Osteoblast (primary cell): ENCODE measurements at regions not wholly inside any gene's neighbourhood (a gene's known extent, or its start where the extent isn't known, plus 50 kb on each side); places are given as distances from the start of the nearest gene placed in this dataset.

Experiments
- DNase-seq: peaks from one replicate; pipeline ENCODE4 v3.0.0; 2011; ENCODE audit warnings: low spot score, mixed read lengths; ENCODE audit not compliant: insufficient read length; ENCODE audit errors: missing footprints
- H2AFZ ChIP-seq: 2 replicates; pipeline ENCODE4 v1.6.0; 2011; ENCODE audit warnings: mild to moderate bottlenecking, low read length
- H3K27ac ChIP-seq: 2 replicates; pipeline ENCODE4 v1.5.1; 2011; ENCODE audit warnings: mild to moderate bottlenecking, low read depth, low read length, moderate library complexity
- H3K27me3 ChIP-seq: 2 replicates; pipeline ENCODE4 v1.6.0; 2012; ENCODE audit warnings: mild to moderate bottlenecking, control low read depth, inconsistent platforms, low read length, moderate library complexity; ENCODE audit not compliant: insufficient read depth
- H3K36me3 ChIP-seq: 2 replicates; pipeline ENCODE4 v1.5.1; 2011; ENCODE audit warnings: mild to moderate bottlenecking, low read length, control low read depth, moderate library complexity; ENCODE audit not compliant: insufficient read depth
- H3K4me1 ChIP-seq: 2 replicates; pipeline ENCODE4 v1.5.1; 2011; ENCODE audit warnings: mild to moderate bottlenecking, low read length, control low read depth, moderate library complexity; ENCODE audit not compliant: insufficient read depth
- H3K4me2 ChIP-seq: 2 replicates; pipeline ENCODE4 v1.6.0; 2011; ENCODE audit warnings: mild to moderate bottlenecking, low read length; ENCODE audit not compliant: insufficient read depth
- H3K4me3 ChIP-seq: fragments of 200-600 bp; sonication (generic); 3 replicates; pipeline ENCODE4 v1.5.1; 2012; ENCODE audit warnings: mild to moderate bottlenecking, low read length, inconsistent platforms; ENCODE audit not compliant: insufficient read depth
- H3K79me2 ChIP-seq: 2 replicates; pipeline ENCODE4 v1.6.0; 2012; ENCODE audit warnings: mild to moderate bottlenecking, low read length, control low read depth, inconsistent platforms; ENCODE audit not compliant: insufficient read depth
- H3K9me3 ChIP-seq: 2 replicates; pipeline ENCODE4 v1.5.1; 2011; ENCODE audit warnings: low read depth, low read length, control low read depth
- H4K20me1 ChIP-seq: 2 replicates; pipeline ENCODE4 v1.6.0; 2012; ENCODE audit warnings: mild to moderate bottlenecking, low read length, control low read depth; ENCODE audit not compliant: insufficient read depth
- TF ChIP-seq, protein P1 (sequence below): IDR thresholded peaks from 2 replicates; pipeline ENCODE4 v1.5.1; 2011; ENCODE audit warnings: mild to moderate bottlenecking, low read depth, low read length, moderate library complexity; ENCODE audit errors: extremely low read depth

DNA sequence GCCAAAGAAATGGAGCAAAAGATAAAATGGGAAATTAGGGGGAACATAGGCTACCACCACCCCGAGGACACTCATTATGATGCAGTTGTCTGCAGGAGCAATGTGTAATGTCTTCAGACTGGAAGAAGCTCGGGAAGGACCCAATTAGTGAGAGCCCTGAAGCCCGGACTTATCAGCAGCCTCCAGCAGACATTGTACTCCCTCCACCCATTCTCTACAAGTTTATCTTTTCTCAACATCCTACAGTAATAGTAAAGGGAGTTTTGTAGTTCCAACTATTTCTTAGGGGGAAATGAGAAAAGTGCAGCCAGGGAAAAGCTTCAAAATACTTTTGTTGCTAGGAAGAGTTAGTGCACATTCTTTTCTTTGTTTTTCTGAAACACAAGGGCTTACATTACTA, 657.3 kb upstream of the COBL start:
- TF ChIP-seq, protein P1, sequence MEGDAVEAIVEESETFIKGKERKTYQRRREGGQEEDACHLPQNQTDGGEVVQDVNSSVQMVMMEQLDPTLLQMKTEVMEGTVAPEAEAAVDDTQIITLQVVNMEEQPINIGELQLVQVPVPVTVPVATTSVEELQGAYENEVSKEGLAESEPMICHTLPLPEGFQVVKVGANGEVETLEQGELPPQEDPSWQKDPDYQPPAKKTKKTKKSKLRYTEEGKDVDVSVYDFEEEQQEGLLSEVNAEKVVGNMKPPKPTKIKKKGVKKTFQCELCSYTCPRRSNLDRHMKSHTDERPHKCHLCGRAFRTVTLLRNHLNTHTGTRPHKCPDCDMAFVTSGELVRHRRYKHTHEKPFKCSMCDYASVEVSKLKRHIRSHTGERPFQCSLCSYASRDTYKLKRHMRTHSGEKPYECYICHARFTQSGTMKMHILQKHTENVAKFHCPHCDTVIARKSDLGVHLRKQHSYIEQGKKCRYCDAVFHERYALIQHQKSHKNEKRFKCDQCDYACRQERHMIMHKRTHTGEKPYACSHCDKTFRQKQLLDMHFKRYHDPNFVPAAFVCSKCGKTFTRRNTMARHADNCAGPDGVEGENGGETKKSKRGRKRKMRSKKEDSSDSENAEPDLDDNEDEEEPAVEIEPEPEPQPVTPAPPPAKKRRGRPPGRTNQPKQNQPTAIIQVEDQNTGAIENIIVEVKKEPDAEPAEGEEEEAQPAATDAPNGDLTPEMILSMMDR = no peak
- Histone ChIP-seq H2AFZ (no peak overlapping the region), H3K4me3 (no peak overlapping the region), H3K27ac (no peak overlapping the region), H3K4me1 (no peaks in the 10 kb centered on the region), H3K79me2 (no peaks in the 10 kb centered on the region), H3K36me3 (no peaks in the 10 kb centered on the region), H3K9me3 (no peaks in the 10 kb centered on the region), H3K4me2 (no peak overlapping the region), H3K27me3 (no peaks in the 10 kb centered on the region), H4K20me1 (no peaks in the 10 kb centered on the region)
- DNase-seq = no peak

DNA sequence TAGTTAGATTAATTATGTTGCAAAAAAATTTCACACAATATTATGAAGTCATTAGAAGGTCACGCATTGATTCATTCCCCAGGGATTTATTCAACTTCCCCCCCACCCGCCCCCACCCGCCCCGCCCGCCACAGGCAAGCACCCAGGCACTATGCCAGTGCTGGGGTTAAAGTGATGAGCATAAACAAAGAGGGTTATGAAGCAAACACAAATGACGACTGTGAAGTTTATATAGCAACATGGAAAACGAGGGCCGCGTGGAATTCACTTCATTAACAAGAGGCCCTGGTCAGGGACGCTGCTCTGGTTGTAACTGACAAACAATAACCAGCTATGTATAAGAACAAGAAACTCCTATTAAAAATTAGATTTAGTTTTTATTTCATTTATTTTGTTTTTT, 656.5 kb upstream of the COBL start:
- H3K36me3 ChIP-seq = no peaks in the 10 kb centered on the region
- TF ChIP-seq, protein P1 = no peak
- DNase-seq = no peak
- no peaks in the 10 kb centered on the region for H3K4me1 ChIP-seq
- H3K9me3 ChIP-seq = no peaks in the 10 kb centered on the region
- H2AFZ ChIP-seq = no peak overlapping the region
- H3K4me2 ChIP-seq = no peak overlapping the region
- H3K79me2 ChIP-seq = no peaks in the 10 kb centered on the region
- H4K20me1 ChIP-seq = no peaks in the 10 kb centered on the region
- no peak overlapping the region for H3K4me3 ChIP-seq
- no peak overlapping the region for H3K27ac ChIP-seq
- no peaks in the 10 kb centered on the region for H3K27me3 ChIP-seq

DNA sequence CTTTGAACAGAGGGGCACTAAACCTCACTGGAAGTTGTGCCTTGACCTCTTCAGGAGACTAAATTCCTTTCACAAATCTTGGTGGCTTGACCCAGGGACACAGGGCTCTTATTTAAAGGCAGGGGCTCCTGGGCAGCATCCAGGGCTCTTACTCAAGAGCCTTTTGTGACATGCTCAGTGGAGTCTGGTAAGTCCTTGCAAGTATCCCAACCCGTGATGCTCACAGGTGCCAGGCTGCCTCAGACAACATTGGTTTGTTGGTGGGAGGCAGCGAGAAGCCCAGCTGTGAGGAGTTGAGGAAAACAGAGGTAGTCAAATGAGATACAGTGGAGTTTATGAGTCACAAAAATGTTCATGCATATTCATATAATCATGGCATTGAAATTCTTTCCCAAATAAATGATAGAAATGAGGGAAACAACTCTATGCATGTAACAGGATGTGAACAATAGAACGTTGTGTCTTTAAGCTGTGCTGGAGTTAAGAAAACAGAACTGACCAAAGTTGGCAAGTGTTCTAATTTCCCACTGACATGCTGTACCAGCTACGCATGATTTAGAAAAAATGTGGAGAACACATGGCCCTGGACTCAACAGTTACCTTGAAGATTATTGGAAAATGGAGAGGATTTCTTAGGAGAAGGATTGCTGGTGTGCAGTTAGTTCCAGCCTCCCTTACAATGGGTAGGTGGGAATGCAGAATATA, 654.5 kb upstream of the COBL start:
- Histone ChIP-seq H3K9me3 (no peaks in the 10 kb centered on the region), H3K79me2 (no peaks in the 10 kb centered on the region), H3K4me1 (no peaks in the 10 kb centered on the region), H3K4me2 (no peak overlapping the region), H3K27me3 (no peaks in the 10 kb centered on the region), H3K4me3 (no peak overlapping the region), H3K36me3 (no peaks in the 10 kb centered on the region), H3K27ac (no peak overlapping the region), H4K20me1 (no peaks in the 10 kb centered on the region), H2AFZ (no peak overlapping the region)
- TF ChIP-seq, protein P1 = no peak
- no peak for DNase-seq

DNA sequence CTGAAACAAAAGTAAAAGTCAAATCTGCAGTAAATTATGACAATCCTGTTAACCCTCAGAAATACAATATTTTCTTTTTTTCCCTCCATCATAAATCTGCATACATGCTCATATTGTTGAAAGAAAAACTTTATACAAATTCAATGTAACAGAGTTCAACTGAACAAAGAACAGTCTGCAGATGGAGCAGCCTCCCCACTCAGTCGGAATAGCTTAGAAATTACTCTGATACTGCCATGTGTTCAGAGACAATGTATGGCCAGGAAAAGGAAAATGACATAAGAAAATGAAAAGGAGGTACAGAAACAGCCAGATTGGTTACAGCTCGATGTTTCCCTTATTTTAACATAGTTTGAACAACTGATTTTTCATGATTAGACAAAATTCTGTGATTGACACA, 651.9 kb upstream of the COBL start:
- DNase-seq = no peak

More for the DNA sequence above, 651.9 kb upstream of the COBL start:
- H2AFZ ChIP-seq = no peak overlapping the region
- H4K20me1 ChIP-seq = no peaks in the 10 kb centered on the region
- H3K36me3 ChIP-seq = no peaks in the 10 kb centered on the region
- no peak overlapping the region for H3K27ac ChIP-seq
- no peaks in the 10 kb centered on the region for H3K4me1 ChIP-seq
- no peak overlapping the region for H3K4me3 ChIP-seq
- no peaks in the 10 kb centered on the region for H3K9me3 ChIP-seq
- H3K27me3 ChIP-seq = no peaks in the 10 kb centered on the region
- H3K4me2 ChIP-seq = no peak overlapping the region
- TF ChIP-seq, protein P1 = no peak
- H3K79me2 ChIP-seq = no peaks in the 10 kb centered on the region
